ENCODE measurements at regions not wholly inside any gene's neighbourhood (a gene's known extent, or its start where the extent isn't known, plus 50 kb on each side); places are given as distances from the start of the nearest gene placed in this dataset.

DNA sequence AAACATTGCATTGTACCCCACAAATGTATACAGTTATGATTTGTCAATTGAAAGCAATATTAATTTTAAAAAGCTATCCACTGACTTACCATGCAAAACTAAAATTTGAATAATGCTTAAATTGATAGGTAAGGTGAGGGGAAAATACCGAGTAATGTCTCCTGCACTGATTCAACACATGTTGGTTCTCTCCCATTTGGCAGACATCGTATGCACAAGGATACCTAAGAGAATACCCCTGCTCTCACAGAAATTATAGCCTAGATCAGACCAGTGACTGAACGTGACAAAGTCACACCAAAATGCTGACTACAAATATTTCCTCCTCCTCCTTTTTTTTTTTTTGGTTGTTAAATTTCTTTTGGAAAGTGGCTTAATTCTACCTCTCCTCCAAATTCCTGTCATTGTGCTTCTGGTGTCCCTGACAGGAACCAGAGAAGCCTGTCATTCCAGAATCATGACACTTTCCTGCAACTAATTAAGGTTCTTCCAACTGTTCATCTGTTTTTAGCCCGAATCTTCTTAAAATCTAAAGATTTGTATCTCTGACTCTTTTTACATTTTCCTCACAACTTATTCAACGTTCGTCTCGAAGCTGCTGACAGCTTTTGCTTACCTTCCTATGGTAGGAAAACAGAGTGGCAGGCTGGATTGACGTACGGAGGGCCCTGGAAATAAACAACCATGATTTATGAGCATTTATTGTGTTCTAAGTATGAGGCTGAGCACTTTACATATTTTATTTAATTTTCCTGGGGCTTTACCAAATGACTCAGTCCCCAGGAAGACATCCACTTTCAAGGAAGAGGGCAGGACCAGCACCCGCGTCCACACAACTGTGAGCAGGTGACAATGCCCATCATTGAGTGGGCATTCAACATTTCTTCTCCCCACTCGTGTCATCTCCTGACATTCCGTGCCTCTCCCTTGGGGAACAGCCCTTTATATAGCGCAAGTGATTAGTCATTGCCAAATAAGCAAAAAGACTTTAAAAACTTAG lies 57.9 kb upstream of the KCNE2 start:
- Histone ChIP-seq H3K9me3 (ENCODE audit: control insufficient read depth, low read length) (no peaks in the 10 kb centered on the region), H3K27ac (ENCODE audit: low read depth, low read length) (no peak overlapping the region), H3K27me3 (ENCODE audit: control insufficient read depth, insufficient read depth, low read length, poor library complexity, severe bottlenecking) (no peaks in the 10 kb centered on the region), H3K9ac (ENCODE audit: extremely low read depth, low read length, poor library complexity, severe bottlenecking) (no peak overlapping the region), H3K4me3 (ENCODE audit: low read length) (no peak overlapping the region), H3K36me3 (ENCODE audit: control insufficient read depth, insufficient read depth, low read length) (no peaks in the 10 kb centered on the region), H3K4me1 (ENCODE audit: control insufficient read depth, insufficient read depth, low read length) (no peaks in the 10 kb centered on the region)
- DNase-seq: no peak
- H3K4me1 Mint-ChIP-seq: peaks cover 4% of the 10 kb centered on the region
- TF ChIP-seq, protein P1, sequence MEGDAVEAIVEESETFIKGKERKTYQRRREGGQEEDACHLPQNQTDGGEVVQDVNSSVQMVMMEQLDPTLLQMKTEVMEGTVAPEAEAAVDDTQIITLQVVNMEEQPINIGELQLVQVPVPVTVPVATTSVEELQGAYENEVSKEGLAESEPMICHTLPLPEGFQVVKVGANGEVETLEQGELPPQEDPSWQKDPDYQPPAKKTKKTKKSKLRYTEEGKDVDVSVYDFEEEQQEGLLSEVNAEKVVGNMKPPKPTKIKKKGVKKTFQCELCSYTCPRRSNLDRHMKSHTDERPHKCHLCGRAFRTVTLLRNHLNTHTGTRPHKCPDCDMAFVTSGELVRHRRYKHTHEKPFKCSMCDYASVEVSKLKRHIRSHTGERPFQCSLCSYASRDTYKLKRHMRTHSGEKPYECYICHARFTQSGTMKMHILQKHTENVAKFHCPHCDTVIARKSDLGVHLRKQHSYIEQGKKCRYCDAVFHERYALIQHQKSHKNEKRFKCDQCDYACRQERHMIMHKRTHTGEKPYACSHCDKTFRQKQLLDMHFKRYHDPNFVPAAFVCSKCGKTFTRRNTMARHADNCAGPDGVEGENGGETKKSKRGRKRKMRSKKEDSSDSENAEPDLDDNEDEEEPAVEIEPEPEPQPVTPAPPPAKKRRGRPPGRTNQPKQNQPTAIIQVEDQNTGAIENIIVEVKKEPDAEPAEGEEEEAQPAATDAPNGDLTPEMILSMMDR (conservative IDR thresholded peaks at IDR 0.05): no peak
- no peak overlapping the region for H3K27ac Mint-ChIP-seq
- no peak overlapping the region for H3K4me3 Mint-ChIP-seq
- 81 to 94% methylated on average over 7 to 14 of the region's 14 CpGs for WGBS, 2 experiments (ENCODE audit: insufficient coverage in 1 of 2, insufficient read length in 1 of 2)
- no peaks in the 10 kb centered on the region for H3K27me3 Mint-ChIP-seq (ENCODE audit: insufficient read depth)
- H3K36me3 Mint-ChIP-seq (ENCODE audit: low read depth): no peaks in the 10 kb centered on the region
- no peaks in the 10 kb centered on the region for H3K9me3 Mint-ChIP-seq

DNA sequence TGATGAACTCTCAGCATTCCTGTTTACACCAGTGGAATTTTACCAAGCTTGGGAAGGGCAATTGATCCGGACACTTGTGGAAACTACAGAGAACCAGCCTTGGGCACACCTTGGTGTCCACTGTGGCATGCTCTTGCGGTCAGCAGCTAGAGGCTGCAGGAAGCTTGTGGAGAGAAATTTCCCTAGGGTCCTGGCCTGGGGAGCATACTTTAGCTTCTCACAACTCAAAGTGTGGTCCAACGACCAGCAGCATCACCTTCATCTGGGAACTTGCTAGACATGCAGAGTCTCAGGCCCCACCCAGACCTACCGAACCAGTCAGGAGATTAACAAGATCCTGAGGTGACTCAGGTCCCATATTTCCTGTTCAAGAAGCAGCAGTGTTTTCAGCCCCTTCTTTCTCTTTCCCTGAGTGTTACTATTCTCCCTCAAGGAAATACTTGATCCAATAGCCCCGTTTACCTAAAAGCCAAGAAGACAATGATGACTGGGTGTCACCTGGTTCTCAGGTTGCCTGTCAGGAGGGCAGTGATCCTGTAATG lies 55.7 kb upstream of the KCNE2 start:
- H3K27me3 ChIP-seq (ENCODE audit: control insufficient read depth, insufficient read depth, low read length, poor library complexity, severe bottlenecking): no peaks in the 10 kb centered on the region
- no peak overlapping the region for H3K4me3 Mint-ChIP-seq
- no peaks in the 10 kb centered on the region for H3K9me3 Mint-ChIP-seq
- no peaks in the 10 kb centered on the region for H3K27me3 Mint-ChIP-seq (ENCODE audit: insufficient read depth)
- H3K4me1 Mint-ChIP-seq: peaks cover 4% of the 10 kb centered on the region
- H3K9ac ChIP-seq (ENCODE audit: extremely low read depth, low read length, poor library complexity, severe bottlenecking): no peak overlapping the region
- no peaks in the 10 kb centered on the region for H3K4me1 ChIP-seq (ENCODE audit: control insufficient read depth, insufficient read depth, low read length)
- TF ChIP-seq, protein P1 (conservative IDR thresholded peaks at IDR 0.05): no peak
- H3K27ac Mint-ChIP-seq: no peak overlapping the region
- no peak overlapping the region for H3K27ac ChIP-seq (ENCODE audit: low read depth, low read length)
- no peaks in the 10 kb centered on the region for H3K9me3 ChIP-seq (ENCODE audit: control insufficient read depth, low read length)
- 93 to 96% methylated on average over 4 to 5 of the region's 5 CpGs for WGBS, 2 experiments (ENCODE audit: insufficient coverage in 1 of 2, insufficient read length in 1 of 2)
- DNase-seq: no peak
- H3K36me3 ChIP-seq (ENCODE audit: control insufficient read depth, insufficient read depth, low read length): no peaks in the 10 kb centered on the region
- no peak overlapping the region for H3K4me3 ChIP-seq (ENCODE audit: low read length)
- no peaks in the 10 kb centered on the region for H3K36me3 Mint-ChIP-seq (ENCODE audit: low read depth)

DNA sequence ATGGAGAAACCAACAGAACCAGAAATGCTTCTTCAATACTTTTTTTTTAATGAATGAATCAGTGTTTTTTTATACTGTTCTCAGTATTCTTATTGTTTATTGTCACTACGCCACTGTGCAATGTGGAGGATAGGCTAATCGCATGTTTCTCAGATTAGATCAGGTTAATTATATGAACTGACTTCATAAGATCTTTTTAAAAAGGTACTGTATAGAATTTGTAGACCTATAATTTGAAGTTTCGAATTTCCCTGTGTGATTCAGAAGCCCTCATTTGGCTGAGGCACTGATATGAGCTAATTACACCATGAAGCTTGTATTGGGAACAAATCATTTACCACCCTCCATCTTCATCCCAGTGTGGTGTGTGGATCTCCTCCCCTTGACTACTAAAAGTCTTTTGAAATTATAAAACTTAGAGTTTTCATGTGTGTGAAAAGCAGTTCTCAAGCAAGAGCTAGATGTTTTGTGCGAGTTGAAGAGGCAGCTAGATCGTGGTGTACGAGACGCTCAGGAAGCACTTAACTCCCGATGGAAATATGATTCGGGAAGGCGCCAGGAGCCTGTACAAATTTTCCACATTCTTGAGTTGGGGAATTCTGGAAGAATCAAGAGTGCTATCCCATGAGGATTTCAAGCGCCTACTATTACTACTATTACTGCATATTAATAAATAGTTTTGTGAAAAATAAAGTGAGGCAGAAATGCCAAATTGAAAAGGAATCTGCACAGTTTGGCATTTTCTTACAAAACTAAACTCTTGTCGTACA lies 52.1 kb upstream of the KCNE2 start:
- TF ChIP-seq, protein P1 (conservative IDR thresholded peaks at IDR 0.05): no peak
- Histone ChIP-seq H3K9ac (ENCODE audit: extremely low read depth, low read length, poor library complexity, severe bottlenecking) (no peak overlapping the region), H3K4me3 (ENCODE audit: low read length) (no peak overlapping the region), H3K4me1 (ENCODE audit: control insufficient read depth, insufficient read depth, low read length) (no peaks in the 10 kb centered on the region), H3K36me3 (ENCODE audit: control insufficient read depth, insufficient read depth, low read length) (no peaks in the 10 kb centered on the region), H3K9me3 (ENCODE audit: control insufficient read depth, low read length) (no peaks in the 10 kb centered on the region), H3K27me3 (ENCODE audit: control insufficient read depth, insufficient read depth, low read length, poor library complexity, severe bottlenecking) (no peaks in the 10 kb centered on the region), H3K27ac (ENCODE audit: low read depth, low read length) (no peak overlapping the region)
- Mint-ChIP-seq H3K36me3 (ENCODE audit: low read depth) (no peaks in the 10 kb centered on the region), H3K4me1 (peaks cover 4% of the 10 kb centered on the region), H3K27me3 (ENCODE audit: insufficient read depth) (no peaks in the 10 kb centered on the region), H3K4me3 (no peak overlapping the region), H3K27ac (no peak overlapping the region), H3K9me3 (no peaks in the 10 kb centered on the region)
- 94 to 95% methylated on average over 6 to 11 of the region's 12 CpGs for WGBS, 2 experiments (ENCODE audit: insufficient coverage in 1 of 2, insufficient read length in 1 of 2)
- DNase-seq: no peak

Measured in endodermal cell (in vitro differentiated cells).